Neuronal stem cell (in vitro differentiated cells): ENCODE measurements at regions not wholly inside any gene's neighbourhood (a gene's known extent, or its start where the extent isn't known, plus 50 kb on each side); places are given as distances from the start of the nearest gene placed in this dataset.
"Not testable (repeated sequence)": the region's sequence is repeated elsewhere in the genome, so short reads cannot be mapped to it uniquely, and the experiment has no call there.

Source experiments
- DNase-seq: peaks from one replicate; pipeline ENCODE4 v3.0.0-alpha.2; 2013; ENCODE audit warnings: low spot score
- H2AFZ ChIP-seq: one replicate; pipeline ENCODE4 v1.6.1; 2013; ENCODE audit warnings: mild to moderate bottlenecking, low read length, inconsistent platforms
- H2AK5ac ChIP-seq: 2 replicates; pipeline ENCODE4 v1.6.1; 2013; ENCODE audit warnings: low read depth, mild to moderate bottlenecking, inconsistent platforms, low read length, moderate library complexity, mixed read lengths
- H2BK120ac ChIP-seq: 2 replicates; pipeline ENCODE4 v1.6.1; 2013; ENCODE audit warnings: low read depth, mild to moderate bottlenecking, inconsistent platforms, low read length, moderate library complexity, mixed read lengths
- H2BK12ac ChIP-seq: one replicate; pipeline ENCODE4 v1.6.1; 2013; ENCODE audit warnings: low read length, inconsistent platforms
- H2BK15ac ChIP-seq: 2 replicates; pipeline ENCODE4 v1.6.1; 2013; ENCODE audit warnings: mild to moderate bottlenecking, low read length, inconsistent platforms, mixed read lengths
- H2BK5ac ChIP-seq: one replicate; pipeline ENCODE4 v1.6.1; 2013; ENCODE audit warnings: inconsistent platforms, mild to moderate bottlenecking, low read length, moderate library complexity
- H3K14ac ChIP-seq: one replicate; pipeline ENCODE4 v1.6.1; 2013; ENCODE audit warnings: low read length, inconsistent platforms
- H3K18ac ChIP-seq: 2 replicates; pipeline ENCODE4 v1.6.1; 2013; ENCODE audit warnings: low read length, inconsistent platforms
- H3K23ac ChIP-seq: 2 replicates; pipeline ENCODE4 v1.6.1; 2013; ENCODE audit warnings: low read depth, mild to moderate bottlenecking, mixed read lengths, low read length, inconsistent platforms; ENCODE audit not compliant: poor library complexity
- H3K27ac ChIP-seq: replicated peaks from 3 replicates; pipeline ENCODE4 v1.5.1; 2013; ENCODE audit warnings: low read length, inconsistent platforms
- H3K27me3 ChIP-seq, 3 experiments: 2 replicates each; pipeline ENCODE4 v1.6.1; 2013; ENCODE audit warnings: low read length in 3 of 3, mild to moderate bottlenecking in 2 of 3, inconsistent platforms in 1 of 3, low read depth in 1 of 3, mixed read lengths in 1 of 3, moderate library complexity in 1 of 3; ENCODE audit not compliant: control insufficient read depth in 3 of 3, insufficient read depth in 3 of 3
- H3K36me3 ChIP-seq, 2 donors: replicated peaks in 1 of 2; 2 replicates each; pipeline ENCODE4 v1.6.1; 2013; ENCODE audit warnings: low read length in 2 of 2; ENCODE audit not compliant: control insufficient read depth in 2 of 2, insufficient read depth in 2 of 2
- H3K4ac ChIP-seq: 2 replicates; pipeline ENCODE4 v1.6.1; 2013; ENCODE audit warnings: inconsistent platforms, mild to moderate bottlenecking, low read length, moderate library complexity
- H3K4me1 ChIP-seq, 2 donors: 1 replicate in 1 of 2; 2 replicates in 1 of 2; pipeline ENCODE4 v1.6.1; 2013; ENCODE audit warnings: low read length in 2 of 2, low read depth in 1 of 2; ENCODE audit not compliant: control insufficient read depth in 2 of 2, insufficient read depth in 1 of 2
- H3K4me2 ChIP-seq: one replicate; pipeline ENCODE4 v1.6.1; 2013; ENCODE audit warnings: mild to moderate bottlenecking, low read length, inconsistent platforms; ENCODE audit not compliant: insufficient read depth, poor library complexity, severe bottlenecking
- H3K4me3 ChIP-seq, 2 donors: 2 replicates each; pipeline ENCODE4 v1.5.1; 2013; ENCODE audit warnings: low read length in 2 of 2, mild to moderate bottlenecking in 2 of 2, inconsistent platforms in 1 of 2, moderate library complexity in 1 of 2
- H3K79me1 ChIP-seq: one replicate; pipeline ENCODE4 v1.6.1; 2013; ENCODE audit warnings: low read depth, mild to moderate bottlenecking, inconsistent platforms, low read length, moderate library complexity
- H3K9ac ChIP-seq: one replicate; pipeline ENCODE4 v1.6.1; 2013; ENCODE audit warnings: mild to moderate bottlenecking, low read depth, low read length, inconsistent platforms; ENCODE audit not compliant: poor library complexity
- H3K9me3 ChIP-seq, 2 donors: replicated peaks in 1 of 2; 2 replicates each; pipeline versions ENCODE3 to v1.6.1; 2013; ENCODE audit warnings: low read length in 2 of 2, mild to moderate bottlenecking in 2 of 2, inconsistent platforms in 1 of 2, low read depth in 1 of 2, mixed read lengths in 1 of 2, moderate library complexity in 1 of 2; ENCODE audit not compliant: control insufficient read depth in 2 of 2, insufficient read depth in 1 of 2
- H4K8ac ChIP-seq: one replicate; pipeline ENCODE4 v1.6.1; 2013; ENCODE audit warnings: low read depth, mild to moderate bottlenecking, inconsistent platforms, low read length, moderate library complexity
- H4K91ac ChIP-seq: one replicate; pipeline ENCODE4 v1.6.1; 2013; ENCODE audit warnings: low read length, low read depth, mild to moderate bottlenecking, inconsistent platforms; ENCODE audit not compliant: poor library complexity
- WGBS, 2 donors: extraction: QIAGEN DNeasy Blood & Tissue Kit; methylation state at CpG; one replicate each; pipeline ENCODE4 v1.1.7; 2013; ENCODE audit warnings: missing lambda C conversion rate in 2 of 2, mixed read lengths in 1 of 2; ENCODE audit not compliant: insufficient read length in 2 of 2, insufficient replicate concordance in 1 of 2; ENCODE audit errors: extremely low coverage in 2 of 2; 5-methylcytosine and 5-hydroxymethylcytosine counted together

GRCh38 chr2:183964565-183964964 is 633.8 kb upstream of the ZNF804A start:
- no peak overlapping the region for H3K9ac ChIP-seq
- H2BK5ac ChIP-seq: no peak overlapping the region
- H3K9me3 ChIP-seq: no peaks in the 10 kb centered on the region
- H3K27me3 ChIP-seq: no peaks in the 10 kb centered on the region
- no peak overlapping the region for H3K4me2 ChIP-seq
- no peaks in the 10 kb centered on the region for H3K4me1 ChIP-seq
- H3K27ac ChIP-seq: no peak overlapping the region
- H4K91ac ChIP-seq: no peak overlapping the region
- H3K36me3 ChIP-seq: no peaks in the 10 kb centered on the region
- no peak for DNase-seq
- no peak overlapping the region for H4K8ac ChIP-seq
- no peaks in the 10 kb centered on the region for H3K79me1 ChIP-seq
- H3K14ac ChIP-seq: no peak overlapping the region
- H3K4me3 ChIP-seq: no peak overlapping the region
- no peak overlapping the region for H3K4ac ChIP-seq
- H3K23ac ChIP-seq: no peak overlapping the region
- H2BK12ac ChIP-seq: no peak overlapping the region
- no peak overlapping the region for H2AK5ac ChIP-seq
- WGBS, 2 donors: no CpG with 5 or more reads among the region's 1 CpG
- no peak overlapping the region for H3K18ac ChIP-seq
- no peak overlapping the region for H2BK120ac ChIP-seq
- no peak overlapping the region for H2BK15ac ChIP-seq
- H2AFZ ChIP-seq: no peak overlapping the region

GRCh38 chr2:183967756-183968155 is 630.6 kb upstream of the ZNF804A start:
- whole genome bisulfite sequencing, 2 donors: no CpG with 5 or more reads among the region's 6 CpGs
- Histone ChIP-seq H3K27ac (no peak overlapping the region), H3K9me3 (no peaks in the 10 kb centered on the region), H3K4me1 (no peaks in the 10 kb centered on the region), H3K18ac (no peak overlapping the region), H3K79me1 (no peaks in the 10 kb centered on the region), H2AK5ac (no peak overlapping the region), H3K23ac (no peak overlapping the region), H4K8ac (no peak overlapping the region), H3K4ac (no peak overlapping the region), H2BK15ac (no peak overlapping the region), H2BK120ac (no peak overlapping the region), H3K36me3 (no peaks in the 10 kb centered on the region), H3K9ac (no peak overlapping the region), H2BK12ac (no peak overlapping the region), H2AFZ (no peak overlapping the region), H3K4me2 (no peak overlapping the region), H3K27me3 (no peaks in the 10 kb centered on the region), H2BK5ac (no peak overlapping the region), H4K91ac (no peak overlapping the region), H3K14ac (no peak overlapping the region), H3K4me3 (no peak overlapping the region)
- DNase-seq: no peak

DNA sequence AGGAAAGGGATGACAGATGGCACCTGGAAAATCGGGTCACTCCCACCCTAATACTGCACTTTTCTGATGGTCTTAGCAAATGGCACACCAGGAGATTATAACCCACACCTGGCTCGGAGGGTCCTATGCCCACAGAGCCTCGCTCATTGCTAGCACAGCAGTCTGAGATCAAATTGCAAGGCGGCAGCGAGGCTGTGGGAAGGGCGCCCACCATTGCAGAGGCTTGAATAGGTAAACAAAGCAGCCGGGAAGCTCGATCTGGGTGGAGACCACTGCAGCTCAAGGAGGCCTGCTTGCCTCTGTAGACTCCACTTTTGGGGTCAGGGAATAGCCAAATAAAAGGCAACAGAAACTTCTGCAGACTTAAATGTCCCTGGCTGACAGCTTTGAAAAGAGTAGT is 622.7 kb upstream of the ZNF804A start:
- not testable (repeated sequence) for H2BK12ac ChIP-seq, H3K23ac ChIP-seq, DNase-seq

DNA sequence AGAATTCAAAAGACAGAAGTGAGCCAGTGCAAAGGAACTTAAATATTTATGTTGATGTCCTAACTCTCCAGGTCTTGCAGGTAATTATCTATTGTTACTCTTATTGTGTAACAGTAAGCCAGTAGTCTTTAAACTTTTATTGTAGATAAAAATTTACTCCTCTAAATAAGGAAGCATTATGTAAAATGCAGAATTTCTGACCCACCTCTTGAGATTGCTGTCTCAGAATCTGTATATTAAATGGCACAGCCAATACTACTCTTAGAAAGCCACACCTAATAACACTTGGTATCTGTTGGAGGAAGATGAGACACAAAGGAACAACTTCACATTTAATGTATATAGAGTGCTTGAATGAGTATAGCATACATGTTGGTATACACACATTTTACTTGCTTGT is 613.5 kb upstream of the ZNF804A start:
- Histone ChIP-seq H3K27ac (no peak overlapping the region), H4K8ac (no peak overlapping the region), H3K14ac (no peak overlapping the region), H3K4me2 (no peak overlapping the region), H2AK5ac (no peak overlapping the region), H3K9ac (no peak overlapping the region), H3K23ac (no peak overlapping the region), H3K27me3 (no peaks in the 10 kb centered on the region), H2BK15ac (no peak overlapping the region), H3K4ac (no peak overlapping the region), H4K91ac (no peak overlapping the region), H2BK5ac (no peak overlapping the region), H3K36me3 (no peaks in the 10 kb centered on the region), H3K18ac (no peak overlapping the region), H3K9me3 (no peaks in the 10 kb centered on the region), H2BK120ac (no peak overlapping the region), H2BK12ac (no peak overlapping the region), H3K4me1 (no peaks in the 10 kb centered on the region), H2AFZ (no peak overlapping the region), H3K4me3 (no peak overlapping the region), H3K79me1 (no peaks in the 10 kb centered on the region)
- DNase-seq: no peak

More for the DNA sequence above, 622.7 kb upstream of the ZNF804A start:
- H4K91ac ChIP-seq, H3K4me3 ChIP-seq, H3K27me3 ChIP-seq, H2BK15ac ChIP-seq, H2AFZ ChIP-seq, H3K9me3 ChIP-seq, H3K18ac ChIP-seq, H4K8ac ChIP-seq, H2BK120ac ChIP-seq, H3K27ac ChIP-seq, H3K9ac ChIP-seq, H2AK5ac ChIP-seq, H2BK5ac ChIP-seq, H3K79me1 ChIP-seq, H3K4me1 ChIP-seq, H3K4ac ChIP-seq, H3K36me3 ChIP-seq, H3K14ac ChIP-seq, H3K4me2 ChIP-seq: not testable (repeated sequence)
- no CpG with 5 or more reads among the region's 8 CpGs for WGBS, 2 donors
